NCI-H2196 treated with DMSO at 0.1 percent for 48 hours (cell line): ENCODE measurements at regions not wholly inside any gene's neighbourhood (a gene's known extent, or its start where the extent isn't known, plus 50 kb on each side); places are given as distances from the start of the nearest gene placed in this dataset.

Source experiments
- DNase-seq: peaks from one replicate; lab custom pipeline; 2025; ENCODE audit not compliant: unreplicated experiment; lab: John Stamatoyannopoulos, UW

DNA sequence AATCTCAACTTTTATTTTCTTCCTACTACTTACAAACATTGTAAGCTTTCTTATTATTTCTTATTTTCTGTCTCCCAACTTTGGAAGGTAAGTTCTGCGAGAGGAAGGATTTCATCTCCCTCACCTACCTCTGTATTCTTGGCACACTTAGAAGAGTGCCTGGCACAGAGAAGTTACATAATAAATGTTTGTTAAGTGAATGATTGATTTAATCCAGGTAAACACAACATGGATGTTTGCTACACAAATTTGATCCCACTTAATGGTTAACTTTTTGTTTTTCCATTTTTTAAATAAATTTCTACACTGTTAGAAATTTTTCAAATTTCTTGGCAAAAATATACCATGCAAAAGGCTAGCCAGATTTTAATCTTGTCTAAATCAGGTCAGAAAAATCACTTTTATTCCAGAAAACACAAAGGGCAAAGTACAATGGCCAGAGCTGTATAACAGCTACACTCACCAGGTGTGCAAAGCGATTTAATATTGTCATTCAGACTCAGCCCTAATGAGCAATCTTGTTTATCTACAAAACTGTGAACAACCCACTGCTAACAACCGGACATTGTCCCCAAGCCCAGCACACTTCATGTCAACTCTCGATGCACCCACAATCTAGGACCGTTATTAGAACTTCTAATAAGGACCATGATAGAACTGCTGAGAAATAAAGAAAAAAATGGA lies 222.1 kb upstream of the EEA1 start:
- no peak for DNase-seq

GRCh38 chr12:93152617-93153016 lies 223.5 kb upstream of the EEA1 start:
- no peak for DNase-seq

DNA sequence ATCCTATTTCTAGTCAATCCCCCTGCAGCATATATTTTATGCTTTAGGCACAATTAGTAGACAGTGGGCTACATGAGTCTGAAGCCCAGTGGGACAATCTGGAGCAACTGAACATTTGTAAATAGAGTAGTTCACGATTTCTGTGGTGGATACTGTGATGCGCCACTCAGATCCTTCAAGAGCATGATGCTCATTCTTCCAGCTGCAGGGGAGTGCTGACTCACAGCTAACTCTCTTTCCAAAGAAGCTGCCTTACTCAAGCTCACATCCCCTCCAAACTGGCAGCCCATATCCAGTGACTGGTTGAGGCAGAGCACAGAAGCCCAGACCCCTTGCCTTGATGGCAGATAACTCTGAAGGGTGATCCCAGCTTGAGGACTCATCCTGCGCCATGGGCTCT lies 224.2 kb upstream of the EEA1 start:
- DNase-seq: no peak

- DNase-seq: no peak
These were observed 223.5 kb upstream of the NUDT4 start for GRCh38 chr12:93154096-93154728.

GRCh38 chr12:93154753-93155480 lies 222.8 kb upstream of the NUDT4 start:
- DNase-seq: no peak

DNA sequence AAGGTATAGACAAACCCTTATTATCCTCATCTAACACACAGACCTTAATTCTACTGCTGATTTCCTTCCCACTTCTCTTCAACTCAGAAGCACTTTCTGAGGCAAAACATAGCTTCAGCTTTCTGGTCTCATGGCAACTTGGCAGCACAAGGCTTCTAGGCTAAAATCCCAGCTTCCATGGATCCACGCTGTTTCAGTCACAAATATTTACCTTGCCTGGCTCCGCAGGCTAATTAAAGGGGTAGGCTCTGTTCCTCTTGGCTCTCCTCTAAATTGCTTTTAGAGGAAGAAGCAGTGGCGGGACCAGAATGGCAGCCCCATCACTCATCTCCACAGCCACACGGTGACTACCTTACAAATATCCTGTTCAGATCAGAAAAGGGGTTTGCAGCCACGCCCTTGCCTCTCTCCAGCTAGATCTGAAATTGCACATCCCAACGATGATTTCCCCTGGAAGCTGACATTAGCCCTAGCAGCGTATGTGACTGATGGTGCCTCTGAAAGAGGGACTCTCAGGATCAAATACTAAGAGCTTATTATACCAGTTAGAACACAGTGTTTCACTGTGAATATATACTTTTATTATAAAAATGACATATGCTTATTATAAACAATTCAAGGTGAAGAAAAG lies 221.5 kb upstream of the NUDT4 start:
- peak; percentile 44 for DNase-seq

GRCh38 chr12:93157279-93157678 lies 220.4 kb upstream of the NUDT4 start:
- no peak for DNase-seq

GRCh38 chr12:93158065-93158843 lies 219.5 kb upstream of the NUDT4 start:
- DNase-seq: no peak

- no peak for DNase-seq
These were observed 214.3 kb upstream of the NUDT4 start for GRCh38 chr12:93163260-93164036.

DNA sequence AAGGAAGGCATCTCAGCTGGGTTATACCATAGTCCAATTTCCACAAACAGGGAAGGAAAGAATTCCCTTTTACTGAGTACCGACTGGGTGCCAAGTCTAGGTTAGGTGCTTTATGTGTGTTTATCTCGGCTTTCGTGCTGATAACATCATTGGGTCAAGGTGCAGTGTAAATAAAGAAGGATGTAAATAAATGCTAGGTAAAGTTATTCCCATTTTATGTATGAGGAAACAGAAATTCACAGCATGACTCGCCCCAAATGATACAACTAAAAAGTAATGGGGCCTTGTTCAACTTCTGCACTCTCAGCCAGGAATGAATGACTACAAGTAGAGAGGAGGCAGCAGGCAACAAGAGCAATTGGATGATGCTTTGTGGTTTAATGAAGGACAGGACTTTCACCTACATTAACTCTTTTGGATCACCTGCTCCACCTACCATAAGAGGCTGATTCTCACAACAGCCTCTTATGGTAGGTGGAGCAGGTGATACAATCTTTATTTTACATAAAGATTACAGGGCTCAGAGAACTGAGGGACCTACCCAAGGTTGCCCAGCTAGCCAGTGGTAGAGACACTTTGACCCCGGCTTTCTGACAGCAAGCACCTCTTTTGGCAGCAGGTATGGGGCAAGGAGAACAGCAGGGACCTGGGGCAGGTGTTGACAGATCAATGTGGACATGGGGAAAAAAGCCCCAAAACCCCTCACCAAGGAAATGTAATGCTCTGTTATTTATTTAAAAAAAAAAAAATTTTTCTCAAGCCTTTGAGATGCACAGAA lies 213.4 kb upstream of the NUDT4 start:
- no peak for DNase-seq

DNA sequence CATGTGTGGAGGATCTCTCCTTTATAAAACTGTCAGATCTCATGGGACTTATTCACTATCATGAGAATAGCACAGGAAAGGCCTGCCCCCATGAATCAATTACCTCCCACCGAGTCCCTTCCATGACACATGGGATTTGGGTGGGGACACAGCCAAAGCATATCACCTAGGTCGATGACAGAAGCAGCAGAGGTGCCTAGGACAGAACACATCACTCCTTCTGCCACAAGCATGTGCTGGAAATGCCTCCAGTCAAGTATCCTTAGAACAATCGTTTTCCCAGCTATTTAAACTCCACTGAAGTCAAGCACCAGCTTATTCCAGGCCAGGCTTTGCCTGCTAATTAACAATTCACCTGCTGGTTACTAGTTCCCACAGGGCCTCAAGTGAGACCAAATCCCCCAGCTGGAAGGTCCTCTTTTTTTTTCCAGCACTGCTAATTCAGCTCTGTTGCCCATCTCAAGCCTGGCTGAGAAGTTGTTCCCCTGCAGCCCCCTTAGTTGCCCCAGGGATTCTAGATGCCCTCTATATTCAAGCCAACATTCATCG lies 212.3 kb upstream of the NUDT4 start:
- DNase-seq: no peak

- DNase-seq: no peak
These were observed 211.0 kb upstream of the NUDT4 start for GRCh38 chr12:93166541-93167307.

DNA sequence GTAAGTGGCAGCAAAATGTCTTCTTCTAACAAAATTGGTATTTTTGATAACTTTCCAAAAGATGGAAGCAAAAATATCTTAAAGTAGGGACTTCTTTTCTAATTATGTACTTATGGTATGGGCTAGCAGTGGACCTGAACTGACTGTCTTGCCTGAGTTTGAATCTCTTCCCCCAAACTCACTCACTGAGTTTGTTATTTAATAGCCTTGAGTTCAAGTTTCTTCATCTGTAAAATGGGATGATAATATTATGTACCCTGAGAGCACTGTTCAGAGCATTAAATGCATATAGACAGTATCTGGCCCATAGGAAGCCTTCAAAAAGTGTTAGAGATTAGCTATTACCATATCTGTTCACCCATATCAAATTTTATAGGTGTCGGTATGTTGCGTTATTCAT lies 210.4 kb upstream of the NUDT4 start:
- DNase-seq: no peak

DNA sequence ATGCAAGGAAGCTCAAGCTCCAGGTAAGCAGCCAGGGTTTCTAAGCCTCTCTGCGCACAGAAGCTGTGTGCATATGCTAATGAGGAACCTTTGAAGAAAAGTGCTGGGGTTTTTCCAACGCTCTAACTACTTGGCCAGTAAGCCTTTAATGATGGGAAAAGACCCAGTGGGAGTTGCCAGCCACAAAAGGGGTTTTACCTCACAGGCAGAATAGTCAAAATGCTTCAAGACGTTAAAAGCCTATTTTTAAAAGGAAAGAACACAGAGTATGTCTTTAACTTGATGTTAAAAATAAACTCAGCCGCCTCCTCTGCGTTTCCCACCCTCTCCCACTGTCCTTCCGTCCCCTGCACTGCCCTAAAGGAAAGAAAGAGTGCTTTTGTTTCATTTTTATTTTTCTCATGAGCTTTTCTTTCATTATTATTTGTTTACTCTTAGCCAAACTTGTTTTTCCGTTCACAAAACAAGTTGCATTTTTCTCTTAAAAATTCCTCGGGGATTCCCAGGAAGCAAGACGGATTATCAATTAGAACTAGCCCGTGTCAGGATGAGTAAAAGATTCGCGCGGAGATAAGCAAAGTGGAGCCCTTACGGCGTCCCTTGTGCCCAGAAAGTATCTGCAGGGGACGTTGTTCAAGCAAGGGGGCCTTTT lies 209.8 kb upstream of the NUDT4 start:
- no peak for DNase-seq

DNA sequence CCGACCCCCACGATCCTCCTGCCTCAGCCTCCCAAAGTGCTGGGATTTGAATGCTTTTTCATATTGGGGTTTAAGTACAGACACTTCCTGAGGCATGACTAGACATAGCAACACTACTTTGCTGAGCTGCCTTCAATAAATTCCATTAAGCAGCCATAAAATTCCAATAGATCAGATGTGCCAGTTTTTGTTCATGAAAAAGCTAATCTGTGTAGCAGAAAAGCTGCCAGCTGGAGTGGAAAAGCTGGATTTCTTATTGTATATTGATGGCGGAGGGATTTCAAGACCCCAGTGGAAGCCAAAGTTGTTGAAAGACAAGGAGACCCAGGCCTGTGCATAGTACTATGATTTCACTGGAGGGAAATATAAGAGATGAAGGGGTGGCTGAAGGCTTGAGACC lies 209.0 kb upstream of the NUDT4 start:
- DNase-seq: no peak

- DNase-seq: no peak
These were observed 208.2 kb upstream of the NUDT4 start for GRCh38 chr12:93169536-93169935.

- DNase-seq: no peak
These were observed 206.8 kb upstream of the NUDT4 start for GRCh38 chr12:93170928-93171327.
